ENCODE measurements at regions not wholly inside any gene's neighbourhood (a gene's known extent, or its start where the extent isn't known, plus 50 kb on each side); places are given as distances from the start of the nearest gene placed in this dataset.

- no peak for TF ChIP-seq NFIC (IDR thresholded peaks at IDR 0.05)
- no peak for TF ChIP-seq RAD21 (IDR thresholded peaks at IDR 0.05; ENCODE audit: low read depth)
- no peak for TF ChIP-seq TCF12 (IDR thresholded peaks at IDR 0.05; ENCODE audit: low read depth)
- TF ChIP-seq EGR1 (IDR thresholded peaks at IDR 0.05): no peak
- TF ChIP-seq FOXM1 (IDR thresholded peaks at IDR 0.05; ENCODE audit: borderline replicate concordance, low read depth): no peak
- no peak for TF ChIP-seq CEBPB (IDR thresholded peaks at IDR 0.05)
- no peak for TF ChIP-seq REST (IDR thresholded peaks at IDR 0.05; ENCODE audit: low read depth)
- TF ChIP-seq USF1 (IDR thresholded peaks at IDR 0.05): no peak
- no peak for TF ChIP-seq TAF1 (IDR thresholded peaks at IDR 0.05; ENCODE audit: low read depth)
- TF ChIP-seq YY1 (IDR thresholded peaks at IDR 0.05; ENCODE audit: low read depth): no peak
- no peak for TF ChIP-seq EP300 (IDR thresholded peaks at IDR 0.05; ENCODE audit: borderline replicate concordance)
- TF ChIP-seq MAX (IDR thresholded peaks at IDR 0.05): no peak
- TF ChIP-seq ZBTB7A (IDR thresholded peaks at IDR 0.05; ENCODE audit: low read depth): no peak
- no peak for TF ChIP-seq TEAD4 (IDR thresholded peaks at IDR 0.05)
- TF ChIP-seq CREB1 (IDR thresholded peaks at IDR 0.05; ENCODE audit: low read depth): no peak
Measured at GRCh38 chr1:22250724-22251123, 107.8 kb upstream of the WNT4 start.

- no peak for TF ChIP-seq ZBTB7A (IDR thresholded peaks at IDR 0.05; ENCODE audit: low read depth)
- no peak for TF ChIP-seq TEAD4 (IDR thresholded peaks at IDR 0.05)
- TF ChIP-seq USF1 (IDR thresholded peaks at IDR 0.05): no peak
- no peak for TF ChIP-seq EGR1 (IDR thresholded peaks at IDR 0.05)
- no peak for TF ChIP-seq TCF12 (IDR thresholded peaks at IDR 0.05; ENCODE audit: low read depth)
- TF ChIP-seq FOXM1 (IDR thresholded peaks at IDR 0.05; ENCODE audit: borderline replicate concordance, low read depth): no peak
- TF ChIP-seq CEBPB (IDR thresholded peaks at IDR 0.05): no peak
- TF ChIP-seq YY1 (IDR thresholded peaks at IDR 0.05; ENCODE audit: low read depth): no peak
- TF ChIP-seq RAD21 (IDR thresholded peaks at IDR 0.05; ENCODE audit: low read depth): no peak
- TF ChIP-seq REST (IDR thresholded peaks at IDR 0.05; ENCODE audit: low read depth): no peak
- no peak for TF ChIP-seq MAX (IDR thresholded peaks at IDR 0.05)
- no peak for TF ChIP-seq CREB1 (IDR thresholded peaks at IDR 0.05; ENCODE audit: low read depth)
- TF ChIP-seq NFIC (IDR thresholded peaks at IDR 0.05): no peak
Measured at GRCh38 chr1:22252251-22252650, 109.4 kb upstream of the WNT4 start.

GRCh38 chr1:22253012-22253790, 110.3 kb upstream of the WNT4 start:
- no peak for TF ChIP-seq FOXM1 (IDR thresholded peaks at IDR 0.05; ENCODE audit: borderline replicate concordance, low read depth)
- TF ChIP-seq CREB1 (IDR thresholded peaks at IDR 0.05; ENCODE audit: low read depth): no peak
- no peak for TF ChIP-seq RAD21 (IDR thresholded peaks at IDR 0.05; ENCODE audit: low read depth)
- TF ChIP-seq ZBTB7A (IDR thresholded peaks at IDR 0.05; ENCODE audit: low read depth): no peak
- TF ChIP-seq CEBPB (IDR thresholded peaks at IDR 0.05): no peak
- no peak for TF ChIP-seq TCF12 (IDR thresholded peaks at IDR 0.05; ENCODE audit: low read depth)
- TF ChIP-seq REST (IDR thresholded peaks at IDR 0.05; ENCODE audit: low read depth): no peak
- TF ChIP-seq EGR1 (IDR thresholded peaks at IDR 0.05): no peak
- TF ChIP-seq NFIC (IDR thresholded peaks at IDR 0.05): no peak
- no peak for TF ChIP-seq TEAD4 (IDR thresholded peaks at IDR 0.05)
- TF ChIP-seq TAF1 (IDR thresholded peaks at IDR 0.05; ENCODE audit: low read depth): no peak
- TF ChIP-seq YY1 (IDR thresholded peaks at IDR 0.05; ENCODE audit: low read depth): no peak
- TF ChIP-seq USF1 (IDR thresholded peaks at IDR 0.05): no peak
- TF ChIP-seq EP300 (IDR thresholded peaks at IDR 0.05; ENCODE audit: borderline replicate concordance): no peak
- no peak for TF ChIP-seq MAX (IDR thresholded peaks at IDR 0.05)

Data from Ishikawa (cell line).